Endothelial cell of umbilical vein (primary cell): ENCODE measurements at regions not wholly inside any gene's neighbourhood (a gene's known extent, or its start where the extent isn't known, plus 50 kb on each side); places are given as distances from the start of the nearest gene placed in this dataset.

Experiments
- BruUV-seq: library from RNA; stranded (reverse); fragments of 400-500 nt; replicated peaks from 2 replicates; lab custom pipeline; 2021; lab: Mats Ljungman, UMichigan
- CTCF ChIA-PET: fragments of 300-600, 350-600 bp; sonication (Branson Sonifier 250); formaldehyde crosslinking; loops from one replicate; lab custom pipeline; 2021; ENCODE audit warnings: antibody characterized with exemption, inconsistent platforms; lab: Charles Lee
- POLR2A ChIA-PET: fragments of 300-600, 350-600 bp; sonication (Branson Sonifier 250); formaldehyde crosslinking; loops from one replicate; lab custom pipeline; 2021; ENCODE audit warnings: antibody characterized with exemption, inconsistent platforms; lab: Charles Lee
- DNase-seq: peaks from one replicate; pipeline ENCODE4 v3.0.0-alpha.2; 2011; ENCODE audit warnings: low read depth, low spot score
- FAIRE-seq: peaks from 2 replicates; lab custom pipeline; 2011; peaks lifted over from hg19 to GRCh38; lab: Jason Lieb, UNC
- H2AFZ ChIP-seq: 2 replicates; pipeline ENCODE4 v1.6.0; 2012; ENCODE audit warnings: low read depth, low read length, control low read depth, inconsistent platforms
- H3K27ac ChIP-seq: 2 replicates; pipeline ENCODE4 v1.5.1; 2011; ENCODE audit warnings: low read depth, mild to moderate bottlenecking, control low read depth, low read length, moderate library complexity; ENCODE audit not compliant: insufficient read depth
- H3K27me3 ChIP-seq, 2 experiments: 2 replicates each; pipeline versions ENCODE4 v1.6.0 to v1.6.1; 2011; ENCODE audit warnings: low read length in 2 of 2, mixed read lengths in 1 of 2; ENCODE audit not compliant: control insufficient read depth in 2 of 2, insufficient read depth in 2 of 2
- H3K36me3 ChIP-seq, 2 experiments: 2 replicates in 1 of 2; 3 replicates in 1 of 2; pipeline ENCODE4 v1.5.1; 2011; ENCODE audit warnings: low read length in 2 of 2, mild to moderate bottlenecking in 1 of 2, moderate library complexity in 1 of 2; ENCODE audit not compliant: control insufficient read depth in 2 of 2, insufficient read depth in 2 of 2; ENCODE audit errors: extremely low read depth in 1 of 2
- H3K4me1 ChIP-seq: 3 replicates; pipeline ENCODE4 v1.5.1; 2011; ENCODE audit warnings: mild to moderate bottlenecking, low read length; ENCODE audit not compliant: control insufficient read depth, insufficient read depth; ENCODE audit errors: extremely low read depth
- H3K4me2 ChIP-seq: 2 replicates; pipeline ENCODE4 v1.6.1; 2011; ENCODE audit warnings: low read length, control low read depth, mixed read lengths; ENCODE audit not compliant: insufficient read depth
- H3K4me3 ChIP-seq, 3 experiments: fragments of 200-600 bp in 1 of 3; sonication (generic), shearing (Covaris generic) in 1 of 3; replicated peaks in 1 of 3; 2 replicates each; pipeline ENCODE4 v1.5.1; 2011 to 2016; ENCODE audit warnings: control low read depth in 3 of 3, low read length in 3 of 3, mild to moderate bottlenecking in 2 of 3, inconsistent platforms in 1 of 3, low read depth in 1 of 3, moderate library complexity in 1 of 3; ENCODE audit not compliant: insufficient read depth in 1 of 3
- H3K79me2 ChIP-seq: 2 replicates; pipeline ENCODE4 v1.6.0; 2012; ENCODE audit warnings: low read length, inconsistent platforms; ENCODE audit not compliant: control insufficient read depth, insufficient read depth
- H3K9ac ChIP-seq: replicated peaks from 2 replicates; pipeline ENCODE3; 2011; ENCODE audit warnings: low read length, control low read depth; ENCODE audit not compliant: insufficient read depth; ENCODE audit errors: extremely low read depth
- H3K9me1 ChIP-seq: replicated peaks from 3 replicates; pipeline ENCODE4 v1.6.0; 2011; ENCODE audit warnings: mild to moderate bottlenecking, low read length; ENCODE audit not compliant: control insufficient read depth, insufficient read depth; ENCODE audit errors: extremely low read depth
- H3K9me3 ChIP-seq: replicated peaks from 2 replicates; pipeline ENCODE4 v1.5.1; 2012; ENCODE audit warnings: low read length, inconsistent platforms; ENCODE audit not compliant: control insufficient read depth, insufficient read depth
- H4K20me1 ChIP-seq: replicated peaks from 2 replicates; pipeline ENCODE3; 2011; ENCODE audit warnings: mild to moderate bottlenecking, low read length; ENCODE audit not compliant: control insufficient read depth, insufficient read depth; ENCODE audit errors: extremely low read depth
- CTCF ChIP-seq, 2 donors: IDR thresholded peaks; 1 replicate in 1 of 2; 2 replicates in 1 of 2; pipeline ENCODE4 v1.5.1; 2011; ENCODE audit warnings: low read length in 2 of 2, mild to moderate bottlenecking in 2 of 2, moderate library complexity in 2 of 2, control low read depth in 1 of 2, inconsistent platforms in 1 of 2, low read depth in 1 of 2; ENCODE audit not compliant: insufficient read depth in 1 of 2; ENCODE audit errors: extremely low read depth in 1 of 2
- EZH2 ChIP-seq: IDR thresholded peaks from 2 replicates; pipeline ENCODE4 v1.6.1; 2012; ENCODE audit warnings: borderline replicate concordance, low read depth, mild to moderate bottlenecking, moderate library complexity, low read length, inconsistent platforms; ENCODE audit not compliant: severe bottlenecking
- FOS ChIP-seq: IDR thresholded peaks from 2 replicates; pipeline ENCODE4 v1.6.1; 2011; ENCODE audit warnings: mild to moderate bottlenecking, low read length, moderate library complexity, borderline replicate concordance; ENCODE audit not compliant: insufficient read depth
- GATA2 ChIP-seq: IDR thresholded peaks from 2 replicates; pipeline ENCODE4 v1.7.0; 2011; ENCODE audit warnings: low read depth, mild to moderate bottlenecking, moderate library complexity, mixed read lengths, low read length; ENCODE audit not compliant: insufficient read length, insufficient read depth
- JUN ChIP-seq: IDR thresholded peaks from 2 replicates; pipeline ENCODE4 v1.6.1; 2011; ENCODE audit warnings: borderline replicate concordance, low read depth; ENCODE audit not compliant: insufficient read length, insufficient read depth
- MYC ChIP-seq: IDR thresholded peaks from one replicate; pipeline ENCODE4 v1.6.1; 2011; ENCODE audit warnings: mild to moderate bottlenecking, low read depth, low read length
- POLR2A ChIP-seq: IDR thresholded peaks from 2 replicates; pipeline ENCODE4 v1.6.1; 2012; ENCODE audit warnings: low read depth, mild to moderate bottlenecking, control low read depth, low read length
- POLR2AphosphoS5 ChIP-seq: IDR thresholded peaks from 2 replicates; pipeline ENCODE4 v1.6.1; 2012; ENCODE audit warnings: low read depth, mild to moderate bottlenecking, control low read depth, low read length, moderate library complexity; ENCODE audit not compliant: insufficient read depth
- dilution Hi-C: fragments of 300-500 bp; cut with MboI; formaldehyde crosslinking; loops from one replicate; pipeline ENCODE4 v1.15.0; 2019; ENCODE audit warnings: low sequenced_read_pairs; ENCODE audit not compliant: extremely low pct_ligation_motif_present
- intact Hi-C: fragments of 100-400 bp; cut with micrococcal nuclease; formaldehyde crosslinking; loops from one replicate; pipeline ENCODE4 v1.10.0; 2022
- TF ChIP-seq, protein P1 (sequence below): IDR thresholded peaks from 2 replicates; pipeline ENCODE4 v1.6.1; 2011; ENCODE audit not compliant: insufficient read depth, insufficient read length

DNA sequence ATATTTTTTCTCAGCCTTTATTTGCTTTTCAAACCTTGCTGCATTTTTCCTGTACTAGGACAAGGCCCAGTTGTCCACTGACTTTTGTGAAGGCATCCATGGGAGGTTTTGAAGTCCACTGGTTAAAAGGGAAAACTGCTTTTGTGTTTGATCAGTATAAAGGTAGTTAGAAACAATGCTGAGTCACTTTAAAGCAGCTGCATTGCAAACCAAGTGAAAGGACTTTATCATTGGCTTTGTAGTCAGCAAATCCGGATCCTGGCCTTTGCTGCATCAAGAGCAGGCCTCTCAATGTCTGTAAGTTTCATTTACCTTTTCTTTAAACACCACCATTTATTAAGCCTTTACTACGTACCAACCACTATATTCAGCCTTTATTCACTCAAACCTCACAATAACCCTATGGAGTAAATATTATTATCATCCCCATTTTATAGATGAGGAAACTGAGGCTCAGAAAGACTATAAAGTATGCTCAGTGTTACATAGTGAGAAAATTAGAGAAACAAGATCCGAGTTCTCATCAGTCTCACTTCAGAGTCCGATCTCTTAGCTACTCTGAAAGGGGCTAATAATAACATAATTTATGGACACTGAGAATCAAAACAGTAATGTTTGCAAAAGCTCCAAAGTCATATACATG lies 60.6 kb upstream of the HSD17B12 start:
- intact Hi-C loops = no loop called here
- H3K9me1 ChIP-seq = no peaks in the 10 kb centered on the region
- no peak overlapping the region for H3K27ac ChIP-seq
- no peaks in the 10 kb centered on the region for H3K36me3 ChIP-seq
- ChIA-PET CTCF (interaction anchor here (0.9 kb wide), 1 partner anchor 51 kb away, joined by 3 read pairs; no protein-coding TSS in a partner anchor), POLR2A (no interaction called here)
- H3K9me3 ChIP-seq = no peaks in the 10 kb centered on the region
- no peaks in the 10 kb centered on the region for H4K20me1 ChIP-seq
- no peak overlapping the region for H3K4me2 ChIP-seq
- dilution Hi-C loops = no loop called here
- no peak overlapping the region for H2AFZ ChIP-seq
- no peak for DNase-seq
- BruUV-seq = no TSS peak
- TF ChIP-seq GATA2 (no peak), JUN (no peak), POLR2AphosphoS5 (no peak), POLR2A (no peak), EZH2 (no peak), FOS (no peak), CTCF (IDR thresholded peaks at IDR 0.05; ENCODE audit: extremely low read depth in 1 of 2, insufficient read depth in 1 of 2, low read depth in 1 of 2, low read length in 2 of 2) (no peak), MYC (no peak)
- TF ChIP-seq, protein P1, sequence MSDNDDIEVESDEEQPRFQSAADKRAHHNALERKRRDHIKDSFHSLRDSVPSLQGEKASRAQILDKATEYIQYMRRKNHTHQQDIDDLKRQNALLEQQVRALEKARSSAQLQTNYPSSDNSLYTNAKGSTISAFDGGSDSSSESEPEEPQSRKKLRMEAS = no peak
- H3K4me3 ChIP-seq = no peak overlapping the region
- FAIRE-seq = no peak
- no peaks in the 10 kb centered on the region for H3K4me1 ChIP-seq
- H3K9ac ChIP-seq = no peak overlapping the region
- H3K79me2 ChIP-seq = no peaks in the 10 kb centered on the region
- peaks cover 6 to 31% of the 10 kb centered on the region in 2 experiments for H3K27me3 ChIP-seq
